Transverse colon (tissue), 4 donors: ENCODE measurements at regions not wholly inside any gene's neighbourhood (a gene's known extent, or its start where the extent isn't known, plus 50 kb on each side); places are given as distances from the start of the nearest gene placed in this dataset.
"Not testable (repeated sequence)": the region's sequence is repeated elsewhere in the genome, so short reads cannot be mapped to it uniquely, and the experiment has no call there.

Experiments
- DNase-seq: peaks from one replicate; pipeline ENCODE4 v3.0.0-alpha.2; 2019
- H3K27ac ChIP-seq, 4 donors: fragments of 200-600 bp; sonication (generic); 2 replicates each; pipeline ENCODE4 v1.5.1; 2016 to 2018; ENCODE audit warnings: inconsistent platforms in 4 of 4
- H3K27me3 ChIP-seq: fragments of 200-600 bp; sonication (generic); 2 replicates; pipeline ENCODE4 v1.5.1; 2017; ENCODE audit warnings: inconsistent platforms
- H3K36me3 ChIP-seq, 4 donors: fragments of 200-600 bp; sonication (generic); 2 replicates each; pipeline ENCODE4 v1.5.1; 2017 to 2019; ENCODE audit warnings: inconsistent platforms in 4 of 4
- H3K4me1 ChIP-seq, 4 donors: fragments of 200-600 bp; sonication (generic); 2 replicates each; pipeline ENCODE4 v1.5.1; 2017 to 2020; ENCODE audit warnings: inconsistent platforms in 4 of 4
- H3K4me3 ChIP-seq, 4 donors: fragments of 200-600 bp; sonication (generic); 1 replicate in 1 of 4; 2 replicates in 3 of 4; pipeline versions ENCODE4 v1.5.1 to v1.6.1; 2017 to 2019; ENCODE audit warnings: inconsistent platforms in 4 of 4
- H3K9me3 ChIP-seq, 2 donors: fragments of 200-600 bp; sonication (generic); 2 replicates each; pipeline ENCODE4 v1.5.1; 2017 to 2019; ENCODE audit warnings: inconsistent platforms in 2 of 2
- EP300 ChIP-seq: sonication (generic); formaldehyde crosslinking; IDR thresholded peaks from one replicate; pipeline ENCODE4 v1.6.1; 2017; ENCODE audit warnings: antibody characterized with exemption, low read depth
- POLR2A ChIP-seq: fragments of 450-650 bp; IDR thresholded peaks from one replicate; pipeline ENCODE4 v1.6.1; 2016; ENCODE audit warnings: antibody characterized with exemption, mild to moderate bottlenecking, moderate library complexity
- POLR2AphosphoS5 ChIP-seq, 3 donors: sonication (generic); formaldehyde crosslinking; IDR thresholded peaks; one replicate each; pipeline ENCODE4 v1.6.1; 2016; ENCODE audit warnings: antibody characterized with exemption in 3 of 3
- WGBS, 2 donors: methylation state at CpG; one replicate each; pipeline ENCODE4 v1.1.5; 2018; ENCODE audit warnings: low coverage in 1 of 2; 5-methylcytosine and 5-hydroxymethylcytosine counted together
- in situ Hi-C, 4 donors: fragments of 200-750 bp; cut with MboI; loops; one replicate each; pipeline versions ENCODE4 v1.15.0 to v1.15.1; 2017; ENCODE audit warnings: low sequenced_read_pairs in 3 of 4, low pct_ligation_motif_present in 1 of 4, low pct_unique_long_range_greater_than_20kb in 1 of 4
- intact Hi-C: fragments of 100-400 bp; cut with DNase I; formaldehyde crosslinking; loops from one replicate; pipeline ENCODE4 v1.15.1; 2023; ENCODE audit warnings: low total_unique reads
- TF ChIP-seq, protein P1 (sequence below), 5 experiments: fragments of 200-600 bp in 3 of 5; fragments of 450-650 bp in 2 of 5; sonication (generic) in 3 of 5; IDR thresholded peaks; 1 replicate in 2 of 5; 2 replicates in 3 of 5; pipeline ENCODE4 v1.5.1; 2016 to 2017; ENCODE audit warnings: antibody characterized with exemption in 5 of 5, inconsistent platforms in 3 of 5, mild to moderate bottlenecking in 2 of 5, moderate library complexity in 1 of 5

DNA sequence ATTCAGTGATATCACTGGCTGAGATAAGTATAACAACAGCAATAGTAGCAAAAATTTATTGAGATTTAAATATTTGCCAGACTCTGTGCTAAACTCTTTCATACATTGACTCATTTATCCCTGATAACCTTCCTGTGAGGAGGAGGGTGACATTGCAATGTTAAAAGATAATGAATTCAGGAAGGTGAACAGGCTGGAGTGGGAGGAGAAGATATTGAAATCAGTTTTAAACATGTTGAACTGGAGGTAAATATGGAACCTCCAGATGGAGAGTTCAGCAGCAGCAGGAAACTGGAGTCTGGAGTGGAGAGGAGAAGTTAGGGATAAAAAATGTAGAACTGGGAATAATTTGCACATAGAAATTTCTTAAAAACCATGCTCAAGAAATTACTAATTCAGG, 142.0 kb upstream of the FAT3 start:
- H3K27ac ChIP-seq, result no peak overlapping the region
- TF ChIP-seq POLR2A, result no peak
- TF ChIP-seq, protein P1, sequence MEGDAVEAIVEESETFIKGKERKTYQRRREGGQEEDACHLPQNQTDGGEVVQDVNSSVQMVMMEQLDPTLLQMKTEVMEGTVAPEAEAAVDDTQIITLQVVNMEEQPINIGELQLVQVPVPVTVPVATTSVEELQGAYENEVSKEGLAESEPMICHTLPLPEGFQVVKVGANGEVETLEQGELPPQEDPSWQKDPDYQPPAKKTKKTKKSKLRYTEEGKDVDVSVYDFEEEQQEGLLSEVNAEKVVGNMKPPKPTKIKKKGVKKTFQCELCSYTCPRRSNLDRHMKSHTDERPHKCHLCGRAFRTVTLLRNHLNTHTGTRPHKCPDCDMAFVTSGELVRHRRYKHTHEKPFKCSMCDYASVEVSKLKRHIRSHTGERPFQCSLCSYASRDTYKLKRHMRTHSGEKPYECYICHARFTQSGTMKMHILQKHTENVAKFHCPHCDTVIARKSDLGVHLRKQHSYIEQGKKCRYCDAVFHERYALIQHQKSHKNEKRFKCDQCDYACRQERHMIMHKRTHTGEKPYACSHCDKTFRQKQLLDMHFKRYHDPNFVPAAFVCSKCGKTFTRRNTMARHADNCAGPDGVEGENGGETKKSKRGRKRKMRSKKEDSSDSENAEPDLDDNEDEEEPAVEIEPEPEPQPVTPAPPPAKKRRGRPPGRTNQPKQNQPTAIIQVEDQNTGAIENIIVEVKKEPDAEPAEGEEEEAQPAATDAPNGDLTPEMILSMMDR (IDR thresholded peaks at IDR 0.05), result no peak
- no peak for TF ChIP-seq POLR2AphosphoS5 (IDR thresholded peaks at IDR 0.05)
- TF ChIP-seq EP300, result no peak
- H3K36me3 ChIP-seq, result no peaks in the 10 kb centered on the region
- intact Hi-C loops (no loop called here), in situ Hi-C loops (no loop called here)
- H3K9me3 ChIP-seq, result peaks cover 0 to 5% of the 10 kb centered on the region in 2 donors
- no peak for DNase-seq
- no peaks in the 10 kb centered on the region for H3K27me3 ChIP-seq
- no peak overlapping the region for H3K4me3 ChIP-seq
- no peaks in the 10 kb centered on the region for H3K4me1 ChIP-seq

DNA sequence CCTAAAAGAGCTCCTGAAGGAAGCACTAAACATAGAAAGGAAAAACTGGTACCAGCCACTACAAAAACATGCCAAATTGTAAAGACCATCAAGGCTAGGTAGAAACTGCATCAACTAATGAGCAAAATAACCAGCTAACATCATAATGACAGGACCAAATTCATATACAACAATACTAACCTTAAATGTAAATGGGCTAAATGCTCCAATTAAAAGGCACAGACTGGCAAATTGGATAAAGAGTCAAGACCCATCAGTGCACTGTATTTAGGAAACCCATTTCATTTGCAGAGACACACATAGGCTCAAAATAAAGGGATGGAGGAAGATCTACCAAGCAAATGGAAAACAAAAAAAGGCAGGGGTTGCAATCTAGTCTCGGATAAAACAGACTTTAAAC, 150.1 kb upstream of the FAT3 start:
- H3K4me3 ChIP-seq, H3K27ac ChIP-seq, H3K4me1 ChIP-seq, H3K27me3 ChIP-seq, DNase-seq, H3K36me3 ChIP-seq, intact Hi-C loops, H3K9me3 ChIP-seq, in situ Hi-C loops: not testable (repeated sequence)
- 75 to 80% methylated on average over 1 of the region's 1 CpG for WGBS, 2 donors

DNA sequence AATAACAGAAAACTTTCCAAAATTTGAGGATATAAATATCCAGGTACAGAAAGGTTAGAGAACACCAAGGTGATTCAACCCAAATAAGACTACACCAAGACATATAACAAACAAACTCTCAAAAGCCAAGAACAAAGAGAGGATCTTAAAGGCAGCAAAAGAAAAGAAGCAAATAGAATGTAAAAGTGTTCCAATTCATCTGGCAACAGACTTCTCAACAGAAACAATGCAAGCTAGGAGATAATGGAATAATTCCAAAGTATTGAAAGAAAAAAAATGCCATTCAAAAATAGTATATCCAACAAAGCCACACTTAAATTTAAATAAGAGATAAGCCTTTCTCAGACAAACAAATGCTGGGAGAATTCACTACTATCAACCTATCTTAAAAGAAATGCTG, 153.0 kb upstream of the FAT3 start:
- Histone ChIP-seq H3K36me3 (no peaks in the 10 kb centered on the region), H3K4me1 (no peaks in the 10 kb centered on the region), H3K27me3 (no peaks in the 10 kb centered on the region), H3K9me3 (no peaks in the 10 kb centered on the region), H3K27ac (no peak overlapping the region), H3K4me3 (no peak overlapping the region)
- intact Hi-C loops, result no loop called here
- DNase-seq, result no peak
- TF ChIP-seq POLR2A, result no peak
- TF ChIP-seq, protein P1 (IDR thresholded peaks at IDR 0.05), result no peak
- no peak for TF ChIP-seq EP300
- TF ChIP-seq POLR2AphosphoS5 (IDR thresholded peaks at IDR 0.05), result no peak
- in situ Hi-C loops, result no loop called here

DNA sequence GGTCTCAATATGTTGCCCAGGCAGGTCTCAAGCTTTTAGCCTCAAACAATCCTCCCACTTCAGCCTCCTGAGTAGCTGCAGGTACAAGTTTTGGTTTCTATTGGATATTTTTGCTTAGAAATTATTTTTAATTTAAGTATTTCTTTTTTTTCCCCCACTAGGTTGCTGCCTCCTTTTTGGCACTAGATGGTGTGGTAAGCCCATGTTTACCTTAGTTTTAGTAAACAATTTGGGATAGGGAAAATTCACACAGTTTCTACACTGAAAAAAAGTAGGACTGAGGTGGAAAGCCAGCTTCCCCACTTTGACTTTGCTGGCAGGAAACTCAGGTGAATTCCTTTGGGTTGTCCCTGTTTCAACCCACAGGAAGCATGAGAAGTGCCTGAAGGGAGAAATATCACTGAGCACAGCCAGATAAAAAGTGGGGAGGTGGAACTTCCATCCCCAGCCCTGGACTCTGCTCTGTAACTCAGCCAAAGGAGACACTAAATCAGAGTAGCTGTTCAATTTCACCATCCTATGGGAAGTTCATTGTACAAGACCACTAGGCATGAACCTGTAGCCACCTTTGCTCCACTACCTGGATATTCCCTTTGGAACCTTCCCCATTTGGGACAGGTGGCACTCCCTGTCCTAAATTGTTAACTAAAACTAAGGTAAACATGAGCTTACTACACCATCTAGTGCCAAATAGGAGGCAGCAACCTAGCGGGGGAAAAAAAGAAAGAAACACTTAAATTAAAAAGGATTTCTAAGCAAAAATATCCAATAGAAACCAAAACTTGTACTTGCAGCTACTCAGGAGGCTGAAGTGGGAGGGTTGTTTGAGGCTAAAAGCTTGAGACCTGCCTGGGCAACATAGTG, 154.4 kb upstream of the FAT3 start:
- in situ Hi-C loops, result no loop called here
- Histone ChIP-seq H3K27me3 (no peaks in the 10 kb centered on the region), H3K4me1 (no peaks in the 10 kb centered on the region), H3K36me3 (no peaks in the 10 kb centered on the region), H3K4me3 (no peak overlapping the region), H3K9me3 (no peaks in the 10 kb centered on the region), H3K27ac (no peak overlapping the region)
- intact Hi-C loops, result no loop called here
- TF ChIP-seq POLR2AphosphoS5 (IDR thresholded peaks at IDR 0.05) (no peak), POLR2A (no peak), EP300 (no peak)
- TF ChIP-seq, protein P1 (IDR thresholded peaks at IDR 0.05), result no peak
- no peak for DNase-seq
- 50 to 80% methylated on average over 1 of the region's 1 CpG for WGBS, 2 donors

DNA sequence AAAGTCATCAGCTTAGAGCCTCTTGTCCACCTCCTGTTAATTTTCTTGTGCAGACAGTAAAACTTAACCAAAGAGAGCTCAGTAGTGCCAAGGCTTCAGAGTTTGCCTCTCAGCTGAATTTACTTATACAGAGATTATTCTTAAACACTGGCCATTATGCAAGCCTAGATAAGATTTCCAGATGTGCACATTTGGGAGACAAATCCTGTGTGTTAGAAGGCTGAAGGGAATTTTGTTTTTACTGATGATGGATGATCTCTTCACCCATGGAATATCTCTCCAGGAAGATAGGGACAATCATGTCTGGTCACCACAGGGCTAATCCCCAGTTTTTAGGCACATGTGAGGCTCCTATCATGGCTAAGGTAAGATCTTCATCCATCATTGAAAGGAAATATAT, 157.6 kb upstream of the FAT3 start:
- TF ChIP-seq POLR2A (no peak), EP300 (no peak), POLR2AphosphoS5 (IDR thresholded peaks at IDR 0.05) (no peak)
- TF ChIP-seq, protein P1 (IDR thresholded peaks at IDR 0.05), result no peak
- Histone ChIP-seq H3K9me3 (no peaks in the 10 kb centered on the region), H3K27ac (no peak overlapping the region), H3K4me3 (no peak overlapping the region), H3K27me3 (no peaks in the 10 kb centered on the region), H3K4me1 (no peaks in the 10 kb centered on the region), H3K36me3 (no peaks in the 10 kb centered on the region)
- in situ Hi-C loops, result no loop called here
- intact Hi-C loops, result no loop called here
- DNase-seq, result no peak
